Psoas muscle (tissue), 7 donors: ENCODE measurements at regions not wholly inside any gene's neighbourhood (a gene's known extent, or its start where the extent isn't known, plus 50 kb on each side); places are given as distances from the start of the nearest gene placed in this dataset.

Source experiments
- ATAC-seq, 4 donors: fragments of 200-7000 bp; cut with Tn5 transposase; one replicate each; pipeline ENCODE4 v1.9.1; 2020; ENCODE audit warnings: moderate library complexity in 3 of 4, mild to moderate bottlenecking in 2 of 4
- DNase-seq, 2 donors: peaks; one replicate each; pipeline ENCODE4 v3.0.0-alpha.2; 2020
- H3K27ac ChIP-seq: fragments of 200-600 bp; one replicate; pipeline ENCODE4 v1.8.0; 2022
- H3K27me3 ChIP-seq, 3 donors: fragments of 200-600 bp in 1 of 3; one replicate each; pipeline versions ENCODE4 v1.6.1 to v1.8.0; 2013 to 2022; ENCODE audit warnings: low read length in 2 of 3, mild to moderate bottlenecking in 2 of 3, moderate library complexity in 1 of 3; ENCODE audit not compliant: insufficient read depth in 3 of 3
- H3K36me3 ChIP-seq, 2 donors: fragments of 200-600 bp in 1 of 2; one replicate each; pipeline versions ENCODE4 v1.6.1 to v1.8.0; 2013 to 2022; ENCODE audit warnings: low read depth in 1 of 2, mild to moderate bottlenecking in 1 of 2, moderate library complexity in 1 of 2; ENCODE audit not compliant: insufficient read depth in 1 of 2
- H3K4me1 ChIP-seq: fragments of 200-600 bp; one replicate; pipeline ENCODE4 v1.8.0; 2022
- H3K4me3 ChIP-seq: fragments of 200-600 bp; one replicate; pipeline ENCODE4 v1.8.0; 2022; ENCODE audit warnings: mild to moderate bottlenecking
- H3K9me3 ChIP-seq: fragments of 200-600 bp; one replicate; pipeline ENCODE4 v1.8.0; 2022
- WGBS, 3 donors: extraction: QIAGEN DNeasy Blood & Tissue Kit; methylation state at CpG; one replicate each; pipeline versions ENCODE4 v1.1.6 to v1.1.7; 2013; 5-methylcytosine and 5-hydroxymethylcytosine counted together
- intact Hi-C, 2 donors: fragments of 100-400 bp; cut with DNase I; formaldehyde crosslinking; loops; one replicate each; pipeline versions ENCODE4 v1.11.0 to v1.14.2; 2022
- TF ChIP-seq, protein P1 (sequence below): fragments of 200-600 bp; IDR thresholded peaks from one replicate; pipeline ENCODE4 v1.8.0; 2022; ENCODE audit warnings: antibody characterized with exemption
- donor health status: healthy with polysubstance abuse.
- donor health status: DM: no; HTN: no; CAD: no; lungs with moderate emphysema.
- donor health status: Bipolar disorder and iron deficiency.
- donor health status: healthy.
- donor health status: DM: yes; HTN: yes; CAD: no.
- donor health status: DM: no; HTN: no; CAD: no.
- donor health status: DM: yes; HTN: yes; CAD: no.

DNA sequence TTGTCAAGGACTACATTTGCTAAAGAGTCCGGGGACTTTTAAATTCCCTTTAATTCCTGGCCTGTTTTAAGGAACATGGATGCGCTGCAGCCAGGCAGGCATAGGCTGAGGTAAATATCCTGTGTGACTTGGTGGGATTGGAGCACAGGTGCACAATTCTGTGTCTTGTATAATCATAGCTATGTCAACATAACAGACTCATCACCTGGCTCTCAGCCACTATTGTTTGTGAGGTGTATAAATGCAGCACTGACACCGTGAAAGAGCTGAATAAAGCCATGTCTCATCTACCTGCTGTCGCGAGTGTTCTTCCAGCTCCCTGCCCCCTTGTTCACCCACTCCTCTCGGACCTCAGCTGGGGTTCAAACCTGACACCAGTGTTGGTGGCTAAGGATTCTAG is 109.7 kb downstream of the MFSD1 start:
- no peak overlapping the region for H3K27ac ChIP-seq
- ATAC-seq: no peak
- TF ChIP-seq, protein P1, sequence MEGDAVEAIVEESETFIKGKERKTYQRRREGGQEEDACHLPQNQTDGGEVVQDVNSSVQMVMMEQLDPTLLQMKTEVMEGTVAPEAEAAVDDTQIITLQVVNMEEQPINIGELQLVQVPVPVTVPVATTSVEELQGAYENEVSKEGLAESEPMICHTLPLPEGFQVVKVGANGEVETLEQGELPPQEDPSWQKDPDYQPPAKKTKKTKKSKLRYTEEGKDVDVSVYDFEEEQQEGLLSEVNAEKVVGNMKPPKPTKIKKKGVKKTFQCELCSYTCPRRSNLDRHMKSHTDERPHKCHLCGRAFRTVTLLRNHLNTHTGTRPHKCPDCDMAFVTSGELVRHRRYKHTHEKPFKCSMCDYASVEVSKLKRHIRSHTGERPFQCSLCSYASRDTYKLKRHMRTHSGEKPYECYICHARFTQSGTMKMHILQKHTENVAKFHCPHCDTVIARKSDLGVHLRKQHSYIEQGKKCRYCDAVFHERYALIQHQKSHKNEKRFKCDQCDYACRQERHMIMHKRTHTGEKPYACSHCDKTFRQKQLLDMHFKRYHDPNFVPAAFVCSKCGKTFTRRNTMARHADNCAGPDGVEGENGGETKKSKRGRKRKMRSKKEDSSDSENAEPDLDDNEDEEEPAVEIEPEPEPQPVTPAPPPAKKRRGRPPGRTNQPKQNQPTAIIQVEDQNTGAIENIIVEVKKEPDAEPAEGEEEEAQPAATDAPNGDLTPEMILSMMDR: no peak
- no peak for DNase-seq
- intact Hi-C loops: loop anchor here in 1 of 2 donors (10.0 kb wide), 1 partner anchor 343 kb away; no protein-coding TSS in a partner anchor
- 84 to 87% (median 87%) methylated on average over 6 of the region's 6 CpGs for WGBS, 3 donors
- H3K9me3 ChIP-seq: no peaks in the 10 kb centered on the region
- H3K4me1 ChIP-seq: no peaks in the 10 kb centered on the region
- H3K36me3 ChIP-seq: no peaks in the 10 kb centered on the region
- H3K27me3 ChIP-seq: no peaks in the 10 kb centered on the region
- no peak overlapping the region for H3K4me3 ChIP-seq

DNA sequence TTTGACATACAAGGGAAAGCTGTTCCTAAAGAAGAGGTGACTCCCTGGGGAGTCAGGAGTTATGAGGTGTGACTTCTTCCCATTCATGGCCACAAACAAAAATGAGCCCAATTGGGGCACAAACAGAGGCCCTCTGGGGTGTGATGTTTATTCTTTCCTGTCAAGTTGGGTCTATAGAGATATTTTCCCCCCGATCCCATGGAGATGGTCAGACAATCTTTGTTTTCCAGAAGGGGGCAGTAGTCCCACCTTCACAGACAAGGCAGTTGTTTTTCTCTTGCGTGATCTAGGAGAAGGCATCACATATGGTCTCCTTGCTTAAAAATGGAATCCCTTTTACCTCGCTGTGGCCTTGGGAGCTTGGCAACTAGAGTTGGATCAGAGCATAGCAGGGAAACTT is 110.3 kb downstream of the MFSD1 start:
- DNase-seq (no peak), ATAC-seq (no peak)
- Histone ChIP-seq H3K4me1 (no peaks in the 10 kb centered on the region), H3K27ac (no peak overlapping the region), H3K4me3 (no peak overlapping the region), H3K9me3 (no peaks in the 10 kb centered on the region), H3K27me3 (no peaks in the 10 kb centered on the region), H3K36me3 (no peaks in the 10 kb centered on the region)
- TF ChIP-seq, protein P1: no peak
- 79 to 87% (median 81%) methylated on average over 3 of the region's 3 CpGs for WGBS, 3 donors
- intact Hi-C loops: loop anchor here in 1 of 2 donors (10.0 kb wide), 1 partner anchor 343 kb away; no protein-coding TSS in a partner anchor

DNA sequence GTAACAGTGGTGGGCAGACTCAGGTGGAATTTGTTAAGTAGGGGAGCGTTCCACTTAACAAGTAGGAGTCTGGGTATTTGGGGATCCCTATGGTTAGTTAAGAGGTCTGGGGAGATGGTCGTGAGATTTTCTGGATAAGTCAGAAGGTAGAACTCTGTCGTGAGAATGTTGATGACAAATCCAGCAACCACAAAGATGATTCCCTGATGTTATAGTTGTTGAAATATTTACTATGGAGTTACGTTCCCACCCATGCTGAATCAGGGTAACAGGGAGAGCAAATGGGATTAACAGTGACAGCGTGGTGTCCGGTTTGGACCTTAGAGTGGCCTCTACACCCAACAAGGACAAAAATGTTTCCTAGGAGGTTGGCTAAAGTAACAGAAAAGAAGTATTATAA is 110.8 kb downstream of the MFSD1 start:
- H3K4me1 ChIP-seq: no peaks in the 10 kb centered on the region
- ATAC-seq: no peak
- TF ChIP-seq, protein P1: no peak
- no peaks in the 10 kb centered on the region for H3K9me3 ChIP-seq
- 85 to 88% (median 85%) methylated on average over 6 of the region's 6 CpGs for WGBS, 3 donors
- H3K27me3 ChIP-seq: no peaks in the 10 kb centered on the region
- no peaks in the 10 kb centered on the region for H3K36me3 ChIP-seq
- no peak overlapping the region for H3K27ac ChIP-seq
- no peak for DNase-seq
- no peak overlapping the region for H3K4me3 ChIP-seq
- intact Hi-C loops: loop anchor here in 1 of 2 donors (10.0 kb wide), 1 partner anchor 342 kb away; no protein-coding TSS in a partner anchor

DNA sequence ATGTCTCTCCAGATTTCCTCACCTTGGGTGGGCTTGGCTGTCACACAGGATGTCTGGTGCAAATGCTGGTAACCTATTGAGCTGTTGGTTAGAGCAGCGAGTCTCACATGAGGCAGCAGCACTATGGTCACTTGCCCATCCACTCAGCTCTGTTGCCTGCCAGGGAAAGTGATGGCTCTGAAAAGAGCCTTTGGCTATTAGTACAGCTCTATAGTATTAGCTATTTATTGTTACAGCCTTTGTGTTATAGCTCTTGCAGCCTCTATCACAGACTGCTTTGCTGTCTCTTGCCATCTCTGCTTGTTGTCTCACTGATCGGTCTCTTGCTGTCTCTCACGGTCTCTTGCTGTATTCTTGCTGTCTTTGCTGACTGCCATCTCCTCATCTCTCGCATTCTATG is 114.3 kb downstream of the MFSD1 start:
- no peaks in the 10 kb centered on the region for H3K9me3 ChIP-seq
- ATAC-seq (no peak), DNase-seq (no peak)
- WGBS, 3 donors: 93 to 95% (median 94%) methylated on average over 4 of the region's 4 CpGs
- no peaks in the 10 kb centered on the region for H3K27me3 ChIP-seq
- TF ChIP-seq, protein P1: no peak
- intact Hi-C loops: loop anchor here (5.0 to 10.0 kb wide), 3 partner anchors 339 to 501 kb away; no protein-coding TSS in a partner anchor
- H3K4me1 ChIP-seq: no peaks in the 10 kb centered on the region
- H3K27ac ChIP-seq: no peak overlapping the region
- H3K4me3 ChIP-seq: no peak overlapping the region
- H3K36me3 ChIP-seq: no peaks in the 10 kb centered on the region

DNA sequence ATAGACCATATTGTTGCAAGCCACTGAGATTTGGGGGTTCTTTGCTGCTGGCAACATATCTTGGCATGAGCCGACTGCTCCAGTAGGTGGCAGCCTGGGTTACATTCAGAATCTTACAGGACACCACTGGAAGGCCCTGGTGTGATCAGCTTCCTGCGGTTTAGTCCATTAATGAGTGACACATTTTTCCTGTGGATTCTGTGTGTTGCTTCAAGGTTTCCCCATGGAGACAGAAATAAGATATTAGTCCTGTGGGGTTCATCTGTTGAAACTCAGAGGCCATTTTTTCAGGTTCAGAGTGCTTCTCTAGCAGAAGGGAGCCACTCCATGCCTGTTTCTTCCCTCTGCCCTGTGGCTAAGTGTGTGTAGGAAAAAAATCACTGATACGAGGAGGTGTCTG is 116.2 kb downstream of the MFSD1 start:
- TF ChIP-seq, protein P1: peak; percentile 42
- no peaks in the 10 kb centered on the region for H3K27me3 ChIP-seq
- 21 to 26% (median 25%) methylated on average over 3 of the region's 3 CpGs for WGBS, 3 donors
- H3K27ac ChIP-seq: no peak overlapping the region
- ATAC-seq (peak in 1 of 4 donors; percentile 61), DNase-seq (no peak)
- no peaks in the 10 kb centered on the region for H3K36me3 ChIP-seq
- H3K4me1 ChIP-seq: no peaks in the 10 kb centered on the region
- no peak overlapping the region for H3K4me3 ChIP-seq
- intact Hi-C loops: loop anchor here (5.0 to 10.0 kb wide), 3 partner anchors 337 to 499 kb away; no protein-coding TSS in a partner anchor
- H3K9me3 ChIP-seq: no peaks in the 10 kb centered on the region
